Neural progenitor cell (in vitro differentiated cells): ENCODE measurements at regions not wholly inside any gene's neighbourhood (a gene's known extent, or its start where the extent isn't known, plus 50 kb on each side); places are given as distances from the start of the nearest gene placed in this dataset.

Source experiments
- DNase-seq: peaks from one replicate; pipeline ENCODE4 v3.0.0-alpha.2; 2016; ENCODE audit warnings: low spot score
- H2AFZ ChIP-seq: fragments of 200-600 bp; sonication (generic); replicated peaks from 2 replicates; pipeline ENCODE4 v1.6.1; 2016; ENCODE audit warnings: antibody characterized with exemption
- H3F3A ChIP-seq: fragments of 200-600 bp; sonication (generic); 2 replicates; pipeline ENCODE4 v1.6.1; 2016; ENCODE audit warnings: antibody characterized with exemption, low read depth
- H3K27ac ChIP-seq: fragments of 200-600 bp; sonication (generic); 2 replicates; pipeline ENCODE4 v1.5.1; 2016; ENCODE audit warnings: mild to moderate bottlenecking
- H3K27me3 ChIP-seq: fragments of 200-600 bp; sonication (generic); 2 replicates; pipeline ENCODE4 v1.6.1; 2016; ENCODE audit warnings: mild to moderate bottlenecking, moderate library complexity
- H3K36me3 ChIP-seq: fragments of 200-600 bp; sonication (generic); 2 replicates; pipeline ENCODE4 v1.5.1; 2016
- H3K4me1 ChIP-seq: fragments of 200-600 bp; sonication (generic); 2 replicates; pipeline ENCODE4 v1.6.1; 2016; ENCODE audit warnings: mixed run types
- H3K4me2 ChIP-seq: fragments of 200-600 bp; sonication (generic); 2 replicates; pipeline ENCODE4 v1.6.1; 2016
- H3K4me3 ChIP-seq: fragments of 200-600 bp; sonication (generic); 2 replicates; pipeline ENCODE4 v1.5.1; 2016
- H3K79me2 ChIP-seq: fragments of 200-600 bp; sonication (generic); 2 replicates; pipeline ENCODE4 v1.6.1; 2016; ENCODE audit warnings: low read depth
- H3K9ac ChIP-seq: fragments of 200-600 bp; sonication (generic); 2 replicates; pipeline ENCODE4 v1.6.1; 2016
- H3K9me3 ChIP-seq: fragments of 200-600 bp; sonication (generic); 2 replicates; pipeline ENCODE4 v1.5.1; 2016; ENCODE audit warnings: low read depth
- H4K20me1 ChIP-seq: fragments of 200-600 bp; sonication (generic); 2 replicates; pipeline ENCODE4 v1.6.1; 2016; ENCODE audit warnings: low read depth
- H3K27ac Mint-ChIP-seq: 3 replicates; pipeline ENCODE4 v1.8.0; 2021; ENCODE audit warnings: mixed read lengths
- H3K27me3 Mint-ChIP-seq: 2 replicates; pipeline ENCODE4 v1.8.0; 2022; ENCODE audit warnings: low read depth, mild to moderate bottlenecking, inconsistent platforms, moderate library complexity, mixed read lengths; ENCODE audit not compliant: insufficient read depth
- H3K36me3 Mint-ChIP-seq: 3 replicates; pipeline ENCODE4 v1.8.0; 2021; ENCODE audit warnings: mixed read lengths
- H3K4me1 Mint-ChIP-seq: 3 replicates; pipeline ENCODE4 v1.8.0; 2021; ENCODE audit warnings: mixed read lengths
- H3K4me3 Mint-ChIP-seq: 3 replicates; pipeline ENCODE4 v1.8.0; 2021; ENCODE audit warnings: mild to moderate bottlenecking, moderate library complexity, mixed read lengths
- H3K9me3 Mint-ChIP-seq: 3 replicates; pipeline ENCODE4 v1.8.0; 2020; ENCODE audit warnings: mixed read lengths
- EZH2 ChIP-seq: fragments of 200-600 bp; sonication (generic); IDR thresholded peaks from 2 replicates; pipeline ENCODE4 v1.6.1; 2017; ENCODE audit warnings: antibody characterized with exemption, mild to moderate bottlenecking, moderate library complexity
- EZH2phosphoT487 ChIP-seq: fragments of 200-600 bp; sonication (generic); IDR thresholded peaks from 2 replicates; pipeline ENCODE4 v1.6.1; 2017; ENCODE audit warnings: antibody characterized with exemption
- TF ChIP-seq, protein P1 (sequence below): fragments of 200-600 bp; sonication (generic); IDR thresholded peaks from 2 replicates; pipeline ENCODE4 v1.5.1; 2017; ENCODE audit warnings: antibody characterized with exemption, mild to moderate bottlenecking

DNA sequence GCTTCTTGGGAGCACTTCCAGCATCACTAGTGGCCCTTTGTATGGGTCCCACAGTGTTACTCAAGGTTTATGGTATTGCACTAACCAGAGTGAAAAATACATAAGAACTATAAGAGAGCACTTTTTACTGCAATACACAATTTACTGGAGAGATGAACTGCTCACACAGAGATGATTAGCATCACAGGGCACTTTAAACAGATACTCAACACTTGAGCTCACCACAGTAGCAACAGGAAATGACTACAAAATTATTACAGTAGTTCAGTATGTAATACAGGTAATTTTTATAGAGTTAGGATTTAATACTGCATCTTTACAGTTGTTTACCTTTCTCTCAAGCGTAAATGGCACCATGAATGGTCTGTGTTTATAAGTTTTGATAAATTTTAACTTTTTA lies 68.2 kb upstream of the CDK1 start:
- Histone ChIP-seq H3K79me2 (no peaks in the 10 kb centered on the region), H3K4me3 (no peak overlapping the region), H3K27ac (no peak overlapping the region), H3F3A (no peaks in the 10 kb centered on the region), H3K4me1 (no peaks in the 10 kb centered on the region), H3K36me3 (no peaks in the 10 kb centered on the region), H3K4me2 (no peak overlapping the region), H3K9me3 (peaks cover 4% of the 10 kb centered on the region), H4K20me1 (no peaks in the 10 kb centered on the region), H3K27me3 (no peaks in the 10 kb centered on the region), H3K9ac (no peak overlapping the region), H2AFZ (no peak overlapping the region)
- no peak overlapping the region for H3K4me3 Mint-ChIP-seq
- TF ChIP-seq, protein P1, sequence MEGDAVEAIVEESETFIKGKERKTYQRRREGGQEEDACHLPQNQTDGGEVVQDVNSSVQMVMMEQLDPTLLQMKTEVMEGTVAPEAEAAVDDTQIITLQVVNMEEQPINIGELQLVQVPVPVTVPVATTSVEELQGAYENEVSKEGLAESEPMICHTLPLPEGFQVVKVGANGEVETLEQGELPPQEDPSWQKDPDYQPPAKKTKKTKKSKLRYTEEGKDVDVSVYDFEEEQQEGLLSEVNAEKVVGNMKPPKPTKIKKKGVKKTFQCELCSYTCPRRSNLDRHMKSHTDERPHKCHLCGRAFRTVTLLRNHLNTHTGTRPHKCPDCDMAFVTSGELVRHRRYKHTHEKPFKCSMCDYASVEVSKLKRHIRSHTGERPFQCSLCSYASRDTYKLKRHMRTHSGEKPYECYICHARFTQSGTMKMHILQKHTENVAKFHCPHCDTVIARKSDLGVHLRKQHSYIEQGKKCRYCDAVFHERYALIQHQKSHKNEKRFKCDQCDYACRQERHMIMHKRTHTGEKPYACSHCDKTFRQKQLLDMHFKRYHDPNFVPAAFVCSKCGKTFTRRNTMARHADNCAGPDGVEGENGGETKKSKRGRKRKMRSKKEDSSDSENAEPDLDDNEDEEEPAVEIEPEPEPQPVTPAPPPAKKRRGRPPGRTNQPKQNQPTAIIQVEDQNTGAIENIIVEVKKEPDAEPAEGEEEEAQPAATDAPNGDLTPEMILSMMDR = no peak
- TF ChIP-seq EZH2phosphoT487 = no peak
- TF ChIP-seq EZH2 = no peak
- H3K27me3 Mint-ChIP-seq = peaks cover 2% of the 10 kb centered on the region
- DNase-seq = no peak
- H3K27ac Mint-ChIP-seq = no peak overlapping the region
- peaks cover 9% of the 10 kb centered on the region for H3K9me3 Mint-ChIP-seq
- peaks cover 3% of the 10 kb centered on the region for H3K36me3 Mint-ChIP-seq
- peaks cover 4% of the 10 kb centered on the region for H3K4me1 Mint-ChIP-seq

- no peaks in the 10 kb centered on the region for H4K20me1 ChIP-seq
- TF ChIP-seq, protein P1 = no peak
- TF ChIP-seq EZH2 (no peak), EZH2phosphoT487 (no peak)
- H3K27ac ChIP-seq = no peak overlapping the region
- no peaks in the 10 kb centered on the region for H3K36me3 ChIP-seq
- H3K79me2 ChIP-seq = no peaks in the 10 kb centered on the region
- no peak overlapping the region for H3K9ac ChIP-seq
- peaks cover 6% of the 10 kb centered on the region for H3K4me1 ChIP-seq
- H3F3A ChIP-seq = no peaks in the 10 kb centered on the region
- no peak overlapping the region for H2AFZ ChIP-seq
- peaks cover 3% of the 10 kb centered on the region for H3K36me3 Mint-ChIP-seq
- peaks cover 2% of the 10 kb centered on the region for H3K27me3 Mint-ChIP-seq
- peaks cover 4% of the 10 kb centered on the region for H3K9me3 ChIP-seq
- no peak overlapping the region for H3K27ac Mint-ChIP-seq
- no peak for DNase-seq
- no peak overlapping the region for H3K4me2 ChIP-seq
- H3K9me3 Mint-ChIP-seq = peaks cover 9% of the 10 kb centered on the region
- no peak overlapping the region for H3K4me3 ChIP-seq
- H3K4me1 Mint-ChIP-seq = peaks cover 15% of the 10 kb centered on the region
- no peaks in the 10 kb centered on the region for H3K27me3 ChIP-seq
- no peak overlapping the region for H3K4me3 Mint-ChIP-seq
Observed at GRCh38 chr10:60708666-60709065, 69.6 kb upstream of the CDK1 start.

DNA sequence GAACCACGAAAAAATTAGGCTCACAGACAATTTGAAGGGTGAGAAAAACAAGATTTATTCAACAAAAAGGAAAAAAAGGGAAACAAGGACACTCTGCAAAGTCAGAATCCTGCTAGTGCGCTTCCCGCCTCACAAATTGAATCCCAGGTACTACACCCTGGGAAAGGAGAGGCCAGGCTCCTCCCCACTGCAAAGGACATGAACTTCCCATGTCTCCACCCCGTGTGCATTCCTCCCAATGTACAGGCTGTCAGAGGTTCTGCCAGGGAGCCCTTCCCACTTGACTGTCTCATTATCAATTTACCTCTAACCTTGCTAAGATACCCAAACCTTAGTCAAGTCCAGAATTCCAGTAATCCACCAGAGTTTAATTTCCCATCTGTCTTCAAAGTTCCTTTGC lies 70.4 kb upstream of the CDK1 start:
- no peaks in the 10 kb centered on the region for H3F3A ChIP-seq
- no peaks in the 10 kb centered on the region for H3K36me3 ChIP-seq
- peaks cover 9% of the 10 kb centered on the region for H3K9me3 Mint-ChIP-seq
- no peak overlapping the region for H3K4me2 ChIP-seq
- no peak overlapping the region for H3K27ac Mint-ChIP-seq
- H3K27me3 Mint-ChIP-seq = peaks cover 2% of the 10 kb centered on the region
- peaks cover 6% of the 10 kb centered on the region for H3K4me1 ChIP-seq
- peaks cover 4% of the 10 kb centered on the region for H3K9me3 ChIP-seq
- H3K27me3 ChIP-seq = no peaks in the 10 kb centered on the region
- no peak overlapping the region for H3K27ac ChIP-seq
- H3K9ac ChIP-seq = no peak overlapping the region
- no peak for DNase-seq
- no peaks in the 10 kb centered on the region for H3K79me2 ChIP-seq
- H3K4me3 Mint-ChIP-seq = no peak overlapping the region
- H3K36me3 Mint-ChIP-seq = peaks cover 3% of the 10 kb centered on the region
- TF ChIP-seq, protein P1 = no peak
- TF ChIP-seq EZH2phosphoT487 (no peak), EZH2 (no peak)
- H2AFZ ChIP-seq = no peak overlapping the region
- no peaks in the 10 kb centered on the region for H4K20me1 ChIP-seq
- no peak overlapping the region for H3K4me3 ChIP-seq
- H3K4me1 Mint-ChIP-seq = peaks cover 17% of the 10 kb centered on the region

- H3F3A ChIP-seq = no peaks in the 10 kb centered on the region
- Mint-ChIP-seq H3K9me3 (peaks cover 14% of the 10 kb centered on the region), H3K4me3 (no peak overlapping the region), H3K4me1 (peaks cover 17% of the 10 kb centered on the region), H3K27me3 (peaks cover 2% of the 10 kb centered on the region), H3K36me3 (peaks cover 3% of the 10 kb centered on the region), H3K27ac (no peak overlapping the region)
- H3K4me1 ChIP-seq = peaks cover 6% of the 10 kb centered on the region
- H3K4me2 ChIP-seq = no peak overlapping the region
- TF ChIP-seq, protein P1 = no peak
- TF ChIP-seq EZH2phosphoT487 (no peak), EZH2 (no peak)
- no peak overlapping the region for H3K4me3 ChIP-seq
- H3K9me3 ChIP-seq = peaks cover 4% of the 10 kb centered on the region
- H4K20me1 ChIP-seq = no peaks in the 10 kb centered on the region
- no peak overlapping the region for H3K27ac ChIP-seq
- H3K36me3 ChIP-seq = no peaks in the 10 kb centered on the region
- no peaks in the 10 kb centered on the region for H3K27me3 ChIP-seq
- H3K9ac ChIP-seq = no peak overlapping the region
- no peak for DNase-seq
- no peak overlapping the region for H2AFZ ChIP-seq
- no peaks in the 10 kb centered on the region for H3K79me2 ChIP-seq
Observed at GRCh38 chr10:60706146-60706545, 72.1 kb upstream of the CDK1 start.
